CD4-positive, alpha-beta T cell (primary cell): ENCODE measurements at regions not wholly inside any gene's neighbourhood (a gene's known extent, or its start where the extent isn't known, plus 50 kb on each side); places are given as distances from the start of the nearest gene placed in this dataset.

Experiments
- ATAC-seq: fragments of 200-7000 bp; cut with Tn5 transposase; one replicate; pipeline ENCODE4 v1.10.0; 2022; ENCODE audit warnings: mild to moderate bottlenecking; ENCODE audit not compliant: poor library complexity
- CTCF ChIA-PET: fragments of 350-600 bp; sonication (Branson Sonifier 250); formaldehyde crosslinking; loops from one replicate; lab custom pipeline; 2021; ENCODE audit warnings: antibody characterized with exemption, inconsistent platforms; lab: Charles Lee
- POLR2A ChIA-PET: fragments of 350-600 bp; sonication (Branson Sonifier 250); formaldehyde crosslinking; loops from one replicate; lab custom pipeline; 2021; ENCODE audit warnings: antibody characterized with exemption, inconsistent platforms; lab: Charles Lee
- DNase-seq, 14 experiments: peaks; one replicate each; pipeline ENCODE4 v3.0.0-alpha.2; 2013 to 2020; ENCODE audit warnings: mixed read lengths in 2 of 14
- H3K27ac ChIP-seq, 2 donors: one replicate each; pipeline versions ENCODE4 v1.5.1 to v1.7.0; 2013; ENCODE audit warnings: low read length in 2 of 2, low read depth in 1 of 2, mild to moderate bottlenecking in 1 of 2
- H3K27me3 ChIP-seq, 2 experiments: 1 replicate in 1 of 2; 2 replicates in 1 of 2; pipeline versions ENCODE4 v1.6.1 to v1.7.0; 2013; ENCODE audit warnings: low read length in 2 of 2, control low read depth in 1 of 2, mild to moderate bottlenecking in 1 of 2, moderate library complexity in 1 of 2; ENCODE audit not compliant: insufficient read depth in 2 of 2, control insufficient read depth in 1 of 2
- H3K36me3 ChIP-seq: one replicate; pipeline ENCODE4 v1.6.1; 2013; ENCODE audit warnings: low read length, control low read depth; ENCODE audit not compliant: insufficient read depth
- H3K4me1 ChIP-seq: one replicate; pipeline ENCODE4 v1.6.1; 2013; ENCODE audit warnings: low read length, control low read depth; ENCODE audit not compliant: insufficient read depth
- H3K4me3 ChIP-seq: one replicate; pipeline ENCODE4 v1.5.1; 2013; ENCODE audit warnings: mild to moderate bottlenecking, low read length, moderate library complexity
- H3K9me3 ChIP-seq, 2 experiments: 1 replicate in 1 of 2; 2 replicates in 1 of 2; pipeline versions ENCODE4 v1.6.1 to v1.7.0; 2013; ENCODE audit warnings: low read length in 2 of 2, mild to moderate bottlenecking in 2 of 2, control low read depth in 1 of 2, moderate library complexity in 1 of 2; ENCODE audit not compliant: control insufficient read depth in 1 of 2, insufficient read depth in 1 of 2
- H3K27ac Mint-ChIP-seq: one replicate; pipeline ENCODE4 v1.8.0; 2020; ENCODE audit warnings: mixed read lengths
- H3K27me3 Mint-ChIP-seq: one replicate; pipeline ENCODE4 v1.8.0; 2021; ENCODE audit warnings: mixed read lengths
- H3K36me3 Mint-ChIP-seq: one replicate; pipeline ENCODE4 v1.8.0; 2021; ENCODE audit warnings: low read depth, mixed read lengths
- H3K4me1 Mint-ChIP-seq: one replicate; pipeline ENCODE4 v1.8.0; 2021; ENCODE audit warnings: low read depth, mixed read lengths
- H3K4me3 Mint-ChIP-seq: one replicate; pipeline ENCODE4 v1.8.0; 2020; ENCODE audit warnings: mild to moderate bottlenecking, mixed read lengths
- H3K9me3 Mint-ChIP-seq: one replicate; pipeline ENCODE4 v1.8.0; 2020; ENCODE audit warnings: mixed read lengths
- intact Hi-C, 2 experiments: fragments of 100-400 bp; cut with DNase I in 1 of 2; cut with micrococcal nuclease in 1 of 2; formaldehyde crosslinking; loops; one replicate each; pipeline versions ENCODE4 v1.15.1 to v1.9.0; 2023 to 2025; cut with DNase I, micrococcal nuclease
- TF ChIP-seq, protein P1 (sequence below): fragments of 200-600 bp; IDR thresholded peaks from one replicate; pipeline ENCODE4 v1.8.0; 2022; ENCODE audit warnings: antibody characterized with exemption, mild to moderate bottlenecking

DNA sequence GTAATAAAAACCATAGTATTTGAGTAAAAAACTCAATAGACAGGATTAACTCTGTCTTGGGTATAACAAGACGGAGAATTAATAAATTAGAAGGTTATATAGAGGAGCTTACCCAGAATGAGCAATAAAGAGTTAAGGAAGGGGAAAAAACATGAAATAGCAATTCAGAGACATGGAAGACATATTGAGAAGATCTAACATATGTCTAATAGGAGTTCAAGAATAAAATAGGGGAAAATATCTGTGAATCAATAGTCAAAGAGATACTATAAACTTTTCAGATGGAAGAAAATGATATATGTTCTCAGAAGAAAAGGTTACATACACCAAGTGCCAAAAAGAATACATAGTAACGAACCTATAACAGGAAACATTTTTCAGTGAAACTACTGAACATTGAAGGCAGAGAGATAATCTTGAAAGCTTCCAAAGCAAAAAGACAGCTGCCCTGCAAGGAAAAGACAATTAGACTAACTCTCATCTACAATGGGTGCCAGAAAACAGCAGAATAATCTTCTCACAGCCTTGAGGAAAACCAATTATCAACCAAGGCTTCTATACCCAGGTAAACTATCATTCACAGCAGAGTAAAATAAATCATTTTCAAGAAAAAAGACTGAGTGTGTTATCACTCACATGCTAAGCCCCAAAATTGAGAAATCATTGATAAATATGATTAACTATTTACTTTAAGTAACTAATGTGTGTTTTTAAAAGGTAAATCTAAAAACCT lies 106.0 kb downstream of the ENC1 start:
- intact Hi-C loops, result no loop called here
- no peak overlapping the region for H3K4me3 ChIP-seq
- no peaks in the 10 kb centered on the region for H3K36me3 ChIP-seq
- no peaks in the 10 kb centered on the region for H3K36me3 Mint-ChIP-seq
- no peaks in the 10 kb centered on the region for H3K4me1 Mint-ChIP-seq
- H3K27ac Mint-ChIP-seq, result no peak overlapping the region
- POLR2A ChIA-PET, result no interaction called here
- CTCF ChIA-PET, result no interaction called here
- H3K9me3 ChIP-seq, result peaks cover 0 to 9% of the 10 kb centered on the region in 2 experiments
- H3K27me3 Mint-ChIP-seq, result peaks cover 6% of the 10 kb centered on the region
- no peak overlapping the region for H3K4me3 Mint-ChIP-seq
- ATAC-seq (no peak), DNase-seq (no peak)
- no peaks in the 10 kb centered on the region for H3K27me3 ChIP-seq
- H3K27ac ChIP-seq, result no peak overlapping the region
- TF ChIP-seq, protein P1, sequence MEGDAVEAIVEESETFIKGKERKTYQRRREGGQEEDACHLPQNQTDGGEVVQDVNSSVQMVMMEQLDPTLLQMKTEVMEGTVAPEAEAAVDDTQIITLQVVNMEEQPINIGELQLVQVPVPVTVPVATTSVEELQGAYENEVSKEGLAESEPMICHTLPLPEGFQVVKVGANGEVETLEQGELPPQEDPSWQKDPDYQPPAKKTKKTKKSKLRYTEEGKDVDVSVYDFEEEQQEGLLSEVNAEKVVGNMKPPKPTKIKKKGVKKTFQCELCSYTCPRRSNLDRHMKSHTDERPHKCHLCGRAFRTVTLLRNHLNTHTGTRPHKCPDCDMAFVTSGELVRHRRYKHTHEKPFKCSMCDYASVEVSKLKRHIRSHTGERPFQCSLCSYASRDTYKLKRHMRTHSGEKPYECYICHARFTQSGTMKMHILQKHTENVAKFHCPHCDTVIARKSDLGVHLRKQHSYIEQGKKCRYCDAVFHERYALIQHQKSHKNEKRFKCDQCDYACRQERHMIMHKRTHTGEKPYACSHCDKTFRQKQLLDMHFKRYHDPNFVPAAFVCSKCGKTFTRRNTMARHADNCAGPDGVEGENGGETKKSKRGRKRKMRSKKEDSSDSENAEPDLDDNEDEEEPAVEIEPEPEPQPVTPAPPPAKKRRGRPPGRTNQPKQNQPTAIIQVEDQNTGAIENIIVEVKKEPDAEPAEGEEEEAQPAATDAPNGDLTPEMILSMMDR, result no peak
- H3K9me3 Mint-ChIP-seq, result peaks cover 5% of the 10 kb centered on the region
- no peaks in the 10 kb centered on the region for H3K4me1 ChIP-seq

DNA sequence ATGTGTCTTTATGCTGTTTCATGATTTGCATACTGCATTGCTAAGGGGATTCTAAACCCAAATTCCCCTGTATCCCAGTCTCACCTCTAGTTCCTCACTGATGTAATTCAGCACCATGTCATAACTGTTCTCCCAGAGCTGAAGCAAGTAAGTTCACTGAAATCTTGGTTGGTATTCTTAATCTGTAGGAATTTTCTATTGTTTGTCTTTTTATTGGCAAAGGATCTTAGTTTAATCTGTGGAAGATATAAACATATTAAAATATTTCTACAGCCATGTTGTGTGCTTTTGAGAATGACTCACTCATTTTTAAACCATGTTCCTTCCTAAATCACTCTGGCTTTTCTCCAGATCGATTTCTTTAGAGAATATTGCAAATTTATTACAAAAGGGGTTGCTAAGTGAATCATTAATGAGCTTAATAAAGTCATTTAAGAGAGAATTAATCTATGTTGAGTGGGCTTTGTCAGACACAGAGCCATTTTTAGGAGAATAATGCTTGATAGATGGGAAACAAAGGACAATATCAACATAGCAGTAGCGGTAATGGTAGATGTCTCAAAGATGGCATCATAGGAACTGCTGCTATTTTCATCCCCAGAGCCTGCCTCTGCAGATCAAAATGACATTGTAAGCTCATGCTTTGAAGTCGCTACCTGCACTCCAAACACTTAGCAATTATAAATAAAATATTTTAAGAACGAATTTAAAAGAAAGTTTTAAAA lies 110.0 kb downstream of the ENC1 start:
- Histone ChIP-seq H3K27ac (no peak overlapping the region), H3K4me1 (no peaks in the 10 kb centered on the region), H3K27me3 (no peaks in the 10 kb centered on the region), H3K9me3 (peaks cover 0 to 9% of the 10 kb centered on the region in 2 experiments), H3K36me3 (no peaks in the 10 kb centered on the region), H3K4me3 (no peak overlapping the region)
- no peak for DNase-seq
- no peaks in the 10 kb centered on the region for H3K4me1 Mint-ChIP-seq
- no peak overlapping the region for H3K4me3 Mint-ChIP-seq
- CTCF ChIA-PET, result no interaction called here
- POLR2A ChIA-PET, result no interaction called here
- no peak for ATAC-seq
- H3K36me3 Mint-ChIP-seq, result no peaks in the 10 kb centered on the region
- no peak overlapping the region for H3K27ac Mint-ChIP-seq
- TF ChIP-seq, protein P1, result no peak
- intact Hi-C loops, result no loop called here
- no peaks in the 10 kb centered on the region for H3K27me3 Mint-ChIP-seq
- H3K9me3 Mint-ChIP-seq, result peaks cover 5% of the 10 kb centered on the region

DNA sequence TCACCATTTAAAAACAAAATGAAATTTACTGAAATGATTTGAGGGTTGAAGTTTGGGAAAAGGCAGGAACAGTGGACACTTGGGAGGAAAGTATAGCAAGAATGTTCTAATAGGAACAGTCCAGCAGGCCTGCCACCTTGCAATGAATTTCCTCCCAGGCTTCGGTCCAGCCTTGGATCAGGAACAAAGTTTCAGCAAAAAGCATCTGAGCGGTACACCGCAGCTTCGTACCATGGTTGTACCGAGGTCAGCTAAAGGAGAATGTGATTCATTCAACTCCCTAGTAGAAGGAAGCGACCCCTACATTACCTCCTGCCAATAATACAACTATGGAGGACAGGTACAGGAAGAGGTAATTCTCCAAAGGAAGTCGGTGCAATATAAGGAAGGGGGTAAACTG lies 111.4 kb downstream of the ENC1 start:
- no peaks in the 10 kb centered on the region for H3K27me3 Mint-ChIP-seq
- no peaks in the 10 kb centered on the region for H3K27me3 ChIP-seq
- H3K27ac Mint-ChIP-seq, result no peak overlapping the region
- CTCF ChIA-PET, result no interaction called here
- no peak overlapping the region for H3K4me3 Mint-ChIP-seq
- ATAC-seq (no peak), DNase-seq (no peak)
- H3K9me3 Mint-ChIP-seq, result peaks cover 5% of the 10 kb centered on the region
- H3K27ac ChIP-seq, result no peak overlapping the region
- intact Hi-C loops, result no loop called here
- H3K4me1 Mint-ChIP-seq, result no peaks in the 10 kb centered on the region
- H3K4me3 ChIP-seq, result no peak overlapping the region
- H3K9me3 ChIP-seq, result peaks cover 0 to 2% of the 10 kb centered on the region in 2 experiments
- no peaks in the 10 kb centered on the region for H3K36me3 Mint-ChIP-seq
- TF ChIP-seq, protein P1, result no peak
- POLR2A ChIA-PET, result interaction anchor here (0.9 kb wide), 1 partner anchor 17 kb away, joined by 3 read pairs; no protein-coding TSS in a partner anchor
- H3K4me1 ChIP-seq, result no peaks in the 10 kb centered on the region
- no peaks in the 10 kb centered on the region for H3K36me3 ChIP-seq
